Thyroid gland (tissue), 4 donors: ENCODE measurements at regions not wholly inside any gene's neighbourhood (a gene's known extent, or its start where the extent isn't known, plus 50 kb on each side); places are given as distances from the start of the nearest gene placed in this dataset.

Experiments used
- CTCF ChIP-seq, 6 experiments: fragments of 200-600 bp in 3 of 6; fragments of 450-650 bp in 3 of 6; sonication (generic) in 3 of 6; IDR thresholded peaks; one replicate each; pipeline ENCODE4 v1.5.1; 2016 to 2019; ENCODE audit warnings: antibody characterized with exemption in 6 of 6, mild to moderate bottlenecking in 2 of 6, inconsistent platforms in 1 of 6, moderate library complexity in 1 of 6
- POLR2A ChIP-seq, 2 donors: fragments of 450-650 bp; IDR thresholded peaks; one replicate each; pipeline ENCODE4 v1.6.1; 2017; ENCODE audit warnings: antibody characterized with exemption in 2 of 2, mild to moderate bottlenecking in 2 of 2, moderate library complexity in 1 of 2

DNA sequence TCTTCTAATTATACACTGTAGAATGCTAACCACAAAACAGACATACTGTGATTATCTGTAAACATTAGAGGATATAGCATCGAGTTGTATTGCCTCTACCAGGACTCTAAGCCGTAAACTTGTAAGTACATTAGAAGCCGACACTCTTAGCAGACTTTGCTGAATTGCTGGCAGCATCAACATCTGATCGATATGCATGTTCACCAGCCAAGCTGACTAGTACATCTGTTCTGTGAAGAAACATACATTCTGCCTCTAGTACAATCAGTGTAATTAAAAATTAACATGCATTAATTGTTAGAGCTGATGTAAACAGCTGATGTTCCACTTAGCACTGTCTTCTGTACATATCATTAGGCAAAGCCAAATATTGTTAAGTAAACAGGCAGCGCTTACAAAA is 502.2 kb downstream of the NR4A2 start:
- TF ChIP-seq CTCF (IDR thresholded peaks at IDR 0.05) (no peak), POLR2A (IDR thresholded peaks at IDR 0.05) (no peak)
